Urinary bladder (tissue), 3 donors: ENCODE measurements at regions not wholly inside any gene's neighbourhood (a gene's known extent, or its start where the extent isn't known, plus 50 kb on each side); places are given as distances from the start of the nearest gene placed in this dataset.

Experiments used
- DNase-seq: peaks from one replicate; pipeline ENCODE4 v3.0.0-alpha.2; 2015; ENCODE audit errors: extremely low spot score
- H3K27ac ChIP-seq: one replicate; pipeline ENCODE4 v1.5.1; 2013; ENCODE audit warnings: low read depth, mild to moderate bottlenecking, moderate library complexity
- H3K36me3 ChIP-seq: one replicate; pipeline ENCODE4 v1.6.1; 2013; ENCODE audit warnings: mild to moderate bottlenecking, moderate library complexity; ENCODE audit not compliant: insufficient read depth
- H3K4me1 ChIP-seq: one replicate; pipeline ENCODE4 v1.6.1; 2013; ENCODE audit warnings: mild to moderate bottlenecking, moderate library complexity; ENCODE audit not compliant: insufficient read depth
- H3K4me3 ChIP-seq: one replicate; pipeline ENCODE4 v1.5.1; 2013; ENCODE audit warnings: low read depth, low read length
- WGBS: extraction: QIAGEN DNeasy Blood & Tissue Kit; methylation state at CpG from one replicate; pipeline ENCODE4 v1.1.7; 2013; 5-methylcytosine and 5-hydroxymethylcytosine counted together
- donor health status: healthy with polysubstance abuse.
- donor health status: healthy.

- no peaks in the 10 kb centered on the region for H3K36me3 ChIP-seq
- no peak overlapping the region for H3K27ac ChIP-seq
- H3K4me3 ChIP-seq, result no peak overlapping the region
- H3K4me1 ChIP-seq, result no peaks in the 10 kb centered on the region
- no peak for DNase-seq
Observed at GRCh38 chr6:51241376-51241775, 422.7 kb downstream of the TFAP2B start.

- no peak for DNase-seq
- H3K36me3 ChIP-seq, result no peaks in the 10 kb centered on the region
- no peak overlapping the region for H3K4me3 ChIP-seq
- H3K4me1 ChIP-seq, result no peaks in the 10 kb centered on the region
- H3K27ac ChIP-seq, result no peak overlapping the region
Observed at GRCh38 chr6:51249798-51250197, 431.1 kb downstream of the TFAP2B start.

- Histone ChIP-seq H3K27ac (no peak overlapping the region), H3K4me3 (no peak overlapping the region), H3K4me1 (no peaks in the 10 kb centered on the region), H3K36me3 (no peaks in the 10 kb centered on the region)
- WGBS, result 57% methylated on average over 4 of the region's 4 CpGs
- DNase-seq, result no peak
Observed at GRCh38 chr6:51250317-51250716, 431.6 kb downstream of the TFAP2B start.

GRCh38 chr6:51257938-51258337, 439.3 kb downstream of the TFAP2B start:
- Histone ChIP-seq H3K4me3 (no peak overlapping the region), H3K27ac (no peak overlapping the region), H3K36me3 (no peaks in the 10 kb centered on the region), H3K4me1 (no peaks in the 10 kb centered on the region)
- no peak for DNase-seq
- WGBS, result 49% methylated on average over 2 of the region's 2 CpGs

- DNase-seq, result no peak
- no peaks in the 10 kb centered on the region for H3K4me1 ChIP-seq
- no peak overlapping the region for H3K4me3 ChIP-seq
- no peaks in the 10 kb centered on the region for H3K36me3 ChIP-seq
- WGBS, result 72% methylated on average over 3 of the region's 3 CpGs
- no peak overlapping the region for H3K27ac ChIP-seq
Observed at GRCh38 chr6:51260003-51260402, 441.3 kb downstream of the TFAP2B start.

- DNase-seq, result no peak
- Histone ChIP-seq H3K36me3 (no peaks in the 10 kb centered on the region), H3K27ac (no peak overlapping the region), H3K4me3 (no peak overlapping the region), H3K4me1 (no peaks in the 10 kb centered on the region)
- 41% methylated on average over 5 of the region's 5 CpGs for WGBS
Observed at GRCh38 chr6:51261691-51262090, 443.0 kb downstream of the TFAP2B start.

- H3K4me1 ChIP-seq, result no peaks in the 10 kb centered on the region
- no peak for DNase-seq
- no peak overlapping the region for H3K4me3 ChIP-seq
- WGBS, result 53% methylated on average over 4 of the region's 4 CpGs
- H3K36me3 ChIP-seq, result no peaks in the 10 kb centered on the region
- H3K27ac ChIP-seq, result no peak overlapping the region
Observed at GRCh38 chr6:51265426-51265825, 446.8 kb downstream of the TFAP2B start.

GRCh38 chr6:51266604-51267003, 447.9 kb downstream of the TFAP2B start:
- Histone ChIP-seq H3K27ac (no peak overlapping the region), H3K4me3 (no peak overlapping the region), H3K4me1 (no peaks in the 10 kb centered on the region), H3K36me3 (no peaks in the 10 kb centered on the region)
- DNase-seq, result no peak
- WGBS, result 81% methylated on average over 1 of the region's 1 CpG

GRCh38 chr6:51268666-51269065, 450.0 kb downstream of the TFAP2B start:
- DNase-seq, result no peak
- WGBS, result 60% methylated on average over 4 of the region's 4 CpGs
- no peaks in the 10 kb centered on the region for H3K36me3 ChIP-seq
- no peaks in the 10 kb centered on the region for H3K4me1 ChIP-seq
- H3K4me3 ChIP-seq, result no peak overlapping the region
- no peak overlapping the region for H3K27ac ChIP-seq

GRCh38 chr6:51269876-51270275, 451.2 kb downstream of the TFAP2B start:
- Histone ChIP-seq H3K4me3 (no peak overlapping the region), H3K27ac (no peak overlapping the region), H3K4me1 (no peaks in the 10 kb centered on the region), H3K36me3 (no peaks in the 10 kb centered on the region)
- no peak for DNase-seq

- WGBS, result 83% methylated on average over 1 of the region's 1 CpG
- Histone ChIP-seq H3K4me1 (no peaks in the 10 kb centered on the region), H3K36me3 (no peaks in the 10 kb centered on the region), H3K27ac (no peak overlapping the region), H3K4me3 (no peak overlapping the region)
- no peak for DNase-seq
Observed at GRCh38 chr6:51271615-51272014, 452.9 kb downstream of the TFAP2B start.

GRCh38 chr6:51273228-51273961, 454.7 kb downstream of the TFAP2B start:
- Histone ChIP-seq H3K4me3 (no peak overlapping the region), H3K4me1 (no peaks in the 10 kb centered on the region), H3K36me3 (no peaks in the 10 kb centered on the region), H3K27ac (no peak overlapping the region)
- 48% methylated on average over 5 of the region's 5 CpGs for whole genome bisulfite sequencing
- DNase-seq, result no peak

GRCh38 chr6:51277474-51277873, 458.8 kb downstream of the TFAP2B start:
- WGBS, result 76% methylated on average over 1 of the region's 1 CpG
- Histone ChIP-seq H3K27ac (no peak overlapping the region), H3K36me3 (no peaks in the 10 kb centered on the region), H3K4me1 (no peaks in the 10 kb centered on the region), H3K4me3 (no peak overlapping the region)
- no peak for DNase-seq

GRCh38 chr6:51282026-51282425, 463.4 kb downstream of the TFAP2B start:
- WGBS, result 79% methylated on average over 2 of the region's 2 CpGs
- no peaks in the 10 kb centered on the region for H3K36me3 ChIP-seq
- DNase-seq, result no peak
- no peaks in the 10 kb centered on the region for H3K4me1 ChIP-seq
- H3K27ac ChIP-seq, result no peak overlapping the region
- H3K4me3 ChIP-seq, result no peak overlapping the region
